HG02763 (cell line): ENCODE measurements at regions not wholly inside any gene's neighbourhood (a gene's known extent, or its start where the extent isn't known, plus 50 kb on each side); places are given as distances from the start of the nearest gene placed in this dataset.

ENCODE experiments used
- ATAC-seq: cut with Tn5 transposase; IDR thresholded peaks from one replicate; pipeline ENCODE4 v1.9.1; 2021; ENCODE audit warnings: mild to moderate bottlenecking, moderate library complexity; ENCODE audit not compliant: unreplicated experiment

DNA sequence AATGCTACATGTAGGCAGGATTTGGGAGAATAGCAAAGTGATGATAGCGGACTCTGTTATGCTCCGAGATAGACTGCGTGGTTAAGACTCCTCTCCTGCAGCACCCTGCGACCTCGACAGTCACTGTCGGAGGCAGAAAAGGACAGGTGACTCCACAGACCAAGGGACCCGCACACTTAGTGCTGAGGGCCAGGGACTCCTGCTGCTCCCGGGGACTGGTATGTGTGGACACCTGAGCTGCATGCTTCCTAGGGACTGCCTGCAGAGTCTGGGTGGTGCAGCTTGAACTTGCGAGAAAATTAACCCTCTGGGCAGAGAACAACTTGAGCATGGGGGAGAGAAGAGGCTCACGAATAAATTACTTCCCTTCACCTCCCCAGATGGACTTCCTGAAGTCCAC, 407.1 kb upstream of the PFKP start:
- ATAC-seq: no peak

DNA sequence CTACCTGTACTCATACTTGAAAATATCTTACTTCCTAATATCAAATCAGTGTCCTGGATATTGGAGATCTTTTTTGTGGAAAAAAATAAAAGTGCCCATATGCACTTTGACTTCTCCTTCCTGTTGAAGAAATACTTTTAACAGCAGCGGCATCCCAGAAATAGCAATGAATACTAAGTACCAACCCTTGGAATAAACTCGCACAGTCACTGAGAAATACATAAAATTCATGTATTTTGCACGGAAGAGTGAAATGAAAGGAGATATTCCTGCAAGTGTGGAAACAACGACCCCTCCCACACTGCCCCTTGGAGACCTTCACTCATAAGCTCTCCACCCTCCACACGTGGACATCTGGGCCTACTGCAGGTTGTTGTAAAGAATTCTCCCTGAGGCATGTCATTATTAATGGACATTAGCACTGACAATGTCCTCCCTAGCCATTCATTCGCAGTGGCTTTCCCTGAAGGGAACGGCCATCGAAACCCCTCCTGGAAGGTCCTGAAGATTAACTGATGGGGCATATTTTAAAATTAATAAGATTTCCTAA, 407.6 kb upstream of the PFKP start:
- no peak for ATAC-seq

DNA sequence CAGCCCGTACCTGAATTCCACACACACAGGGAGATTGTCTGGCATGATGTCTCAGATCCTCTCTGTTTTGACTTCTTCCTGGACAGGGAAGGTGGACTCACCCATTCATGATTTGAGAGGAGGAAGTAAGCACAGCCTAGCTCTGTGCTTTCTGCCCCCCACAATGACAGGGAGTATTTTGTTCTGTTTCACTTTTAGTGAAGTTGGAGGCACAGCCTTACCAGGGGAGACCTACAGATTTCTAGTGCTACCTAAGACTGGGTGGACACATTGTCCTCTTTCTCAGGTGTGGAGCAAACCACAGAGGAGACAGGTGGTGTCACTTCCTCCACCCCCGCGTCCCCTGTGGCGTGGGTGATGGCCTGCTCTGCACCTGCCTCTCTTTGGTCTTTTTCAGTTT, 408.6 kb upstream of the PFKP start:
- no peak for ATAC-seq

DNA sequence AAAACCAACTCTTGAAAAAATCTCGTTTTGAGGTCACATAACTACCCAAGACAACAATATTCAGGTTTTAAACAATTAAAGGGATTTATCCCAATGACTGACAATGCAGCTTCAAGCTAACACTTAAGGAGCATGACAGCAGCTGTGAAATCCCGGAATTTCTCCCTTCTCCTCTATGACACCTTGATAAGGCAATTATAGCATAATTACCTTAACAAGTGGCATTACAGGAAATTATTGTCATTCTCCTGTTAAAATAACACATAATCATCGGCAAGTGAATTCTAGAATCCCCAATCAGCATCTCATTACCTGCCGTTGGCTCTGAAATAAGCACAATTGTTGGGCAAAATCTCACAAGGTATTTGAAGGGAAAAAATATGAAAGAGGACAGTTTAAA, 417.0 kb upstream of the PFKP start:
- no peak for ATAC-seq

DNA sequence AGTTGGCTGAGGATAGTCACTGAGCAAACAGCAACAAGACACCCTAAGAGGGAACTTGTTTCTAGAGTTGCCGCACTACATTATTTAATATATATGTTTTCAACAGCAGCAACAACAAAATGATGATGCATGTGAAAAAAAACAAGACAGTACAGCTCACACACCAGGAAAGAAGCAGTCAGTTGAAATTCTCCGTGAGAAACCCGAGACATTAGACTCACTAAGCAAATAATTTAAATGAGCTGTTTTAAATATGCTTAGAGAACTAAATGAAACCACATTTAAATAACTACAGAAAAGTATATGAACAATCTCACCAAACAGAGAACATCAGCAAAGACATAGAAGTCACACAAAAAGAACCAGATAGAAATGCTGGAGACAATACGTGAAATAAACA, 426.3 kb upstream of the PFKP start:
- ATAC-seq: no peak

DNA sequence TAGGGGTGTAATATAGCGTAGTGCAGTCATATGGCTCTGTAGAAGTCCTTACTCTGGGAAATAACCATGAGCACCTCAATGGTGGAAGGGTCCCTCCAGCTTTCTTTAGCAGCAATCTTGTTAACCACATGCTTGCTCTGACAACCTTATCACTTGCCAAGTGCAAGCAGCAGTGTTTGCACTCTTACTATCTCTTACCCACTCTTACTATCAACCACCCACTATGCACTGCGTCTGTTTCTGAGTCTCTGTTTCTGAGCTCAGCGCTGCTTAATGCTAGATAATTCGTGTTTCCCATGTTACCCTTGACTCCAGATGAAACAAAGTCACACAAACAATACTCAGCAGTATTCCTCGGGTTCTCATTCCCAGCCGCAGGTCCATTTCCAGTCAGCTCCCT, 433.7 kb upstream of the PFKP start:
- ATAC-seq: no peak

DNA sequence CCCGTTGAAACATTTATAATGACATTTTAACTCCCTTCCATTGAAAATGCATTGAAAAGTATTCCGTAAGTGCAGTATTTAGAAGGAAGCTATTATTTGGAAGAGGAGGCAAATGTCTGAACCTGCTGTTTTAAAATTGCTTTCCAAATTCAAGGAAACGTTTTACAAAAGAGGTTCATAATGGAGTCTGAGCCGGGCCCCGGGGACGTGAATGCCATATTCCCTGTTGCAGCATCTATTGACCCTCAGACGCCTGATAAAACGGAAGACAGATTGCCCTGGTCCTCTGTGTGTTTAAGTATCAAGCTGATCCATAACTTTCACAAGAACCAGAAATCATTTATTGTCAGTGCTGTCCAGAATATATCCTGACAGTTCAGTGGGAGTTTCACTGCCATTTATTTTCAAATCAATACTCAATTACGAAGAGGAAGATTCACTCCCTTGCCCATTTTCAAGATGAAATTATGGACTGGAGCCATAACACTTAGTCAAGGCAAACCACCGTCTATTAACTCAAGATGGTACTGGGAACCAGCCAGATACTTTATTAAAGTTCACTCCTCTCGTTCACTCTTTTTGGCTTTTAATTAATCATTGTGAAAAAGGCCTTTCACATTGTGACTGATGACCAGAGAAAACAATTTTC, 435.7 kb upstream of the PFKP start:
- no peak for ATAC-seq

DNA sequence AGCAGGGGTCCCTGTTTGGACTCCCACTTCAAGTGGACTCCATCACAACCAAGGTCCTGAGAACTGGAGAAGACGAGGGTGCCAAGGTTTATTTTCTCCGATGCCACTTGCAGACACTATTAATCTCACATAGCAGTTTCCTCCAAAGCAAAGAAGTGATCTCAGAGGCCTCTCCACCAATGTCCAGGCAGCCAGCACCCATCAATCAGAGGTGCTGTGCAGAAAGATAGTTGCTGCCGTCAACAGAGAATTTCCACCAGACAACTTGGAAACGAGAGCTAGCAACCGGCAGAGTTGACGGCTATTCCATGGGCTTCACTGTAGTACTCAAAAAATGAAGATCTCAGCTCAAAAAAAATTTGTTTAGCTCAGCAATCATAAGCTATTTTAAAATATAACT, 438.6 kb upstream of the PFKP start:
- ATAC-seq: no peak

DNA sequence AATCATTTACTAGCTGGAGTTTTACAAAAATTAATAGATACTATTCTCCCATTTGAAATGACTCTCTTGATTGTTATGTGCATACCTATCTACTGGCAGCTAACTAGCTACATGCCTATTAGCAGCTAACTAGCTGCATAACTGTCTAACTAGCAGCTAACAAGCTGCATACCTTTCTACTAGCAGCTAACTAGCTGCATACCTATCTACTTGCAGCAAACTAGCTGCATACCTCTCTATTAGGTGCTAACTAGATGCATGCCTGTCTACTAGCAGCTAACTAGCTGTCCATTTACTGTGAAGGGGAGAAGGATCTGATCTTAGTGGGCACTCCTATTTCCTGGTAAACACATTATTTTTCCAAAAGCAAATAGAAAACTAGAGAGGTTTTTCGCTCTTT, 439.4 kb upstream of the PFKP start:
- no peak for ATAC-seq

DNA sequence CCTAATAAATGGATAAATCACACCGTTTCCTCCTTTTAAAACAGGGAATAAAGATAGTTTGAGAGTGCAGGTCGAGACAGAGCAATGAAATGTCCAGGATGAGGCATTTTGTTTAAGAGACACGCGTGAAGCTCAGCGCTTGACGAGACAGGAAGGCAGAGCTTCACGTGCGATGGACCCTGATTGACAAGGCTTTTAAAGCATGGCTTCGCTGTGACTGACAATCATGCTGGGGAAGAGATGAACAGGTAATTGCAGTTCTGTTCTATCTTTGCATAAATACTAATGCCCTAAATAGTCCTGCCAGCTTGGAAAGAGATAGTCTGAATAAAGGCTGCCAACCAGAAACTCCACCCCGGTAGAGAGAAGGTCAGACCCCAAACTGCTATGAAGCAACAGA, 442.3 kb upstream of the PFKP start:
- no peak for ATAC-seq

DNA sequence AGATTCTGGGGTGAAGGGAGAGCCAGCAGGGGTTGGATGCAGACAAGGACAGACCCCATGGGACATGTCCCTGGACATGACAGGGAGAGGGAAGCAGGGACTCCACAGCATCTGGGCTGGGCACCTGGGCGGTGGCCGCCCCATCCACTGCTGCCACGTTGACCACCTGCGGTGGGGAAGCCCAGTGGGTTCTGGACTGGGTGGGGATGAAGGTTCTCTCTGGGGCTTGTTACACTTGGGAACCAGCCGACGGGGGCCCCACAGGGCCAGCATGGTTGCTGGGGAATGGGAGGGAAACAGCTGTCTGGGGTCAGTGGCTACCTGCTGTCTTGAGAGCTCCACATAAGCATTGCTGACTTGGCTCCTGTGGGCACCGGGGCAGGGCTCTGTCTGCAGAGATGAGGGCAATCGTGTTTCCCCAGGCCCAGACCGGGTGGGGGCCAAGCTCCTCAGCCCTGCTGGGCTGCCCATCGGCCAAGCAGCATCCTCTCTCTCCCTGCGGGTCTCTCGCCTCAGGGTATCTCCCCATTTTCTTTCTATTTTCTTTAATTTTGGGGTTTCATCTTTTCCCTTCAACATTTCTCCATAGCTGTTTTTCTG, 443.6 kb upstream of the PFKP start:
- ATAC-seq: no peak

DNA sequence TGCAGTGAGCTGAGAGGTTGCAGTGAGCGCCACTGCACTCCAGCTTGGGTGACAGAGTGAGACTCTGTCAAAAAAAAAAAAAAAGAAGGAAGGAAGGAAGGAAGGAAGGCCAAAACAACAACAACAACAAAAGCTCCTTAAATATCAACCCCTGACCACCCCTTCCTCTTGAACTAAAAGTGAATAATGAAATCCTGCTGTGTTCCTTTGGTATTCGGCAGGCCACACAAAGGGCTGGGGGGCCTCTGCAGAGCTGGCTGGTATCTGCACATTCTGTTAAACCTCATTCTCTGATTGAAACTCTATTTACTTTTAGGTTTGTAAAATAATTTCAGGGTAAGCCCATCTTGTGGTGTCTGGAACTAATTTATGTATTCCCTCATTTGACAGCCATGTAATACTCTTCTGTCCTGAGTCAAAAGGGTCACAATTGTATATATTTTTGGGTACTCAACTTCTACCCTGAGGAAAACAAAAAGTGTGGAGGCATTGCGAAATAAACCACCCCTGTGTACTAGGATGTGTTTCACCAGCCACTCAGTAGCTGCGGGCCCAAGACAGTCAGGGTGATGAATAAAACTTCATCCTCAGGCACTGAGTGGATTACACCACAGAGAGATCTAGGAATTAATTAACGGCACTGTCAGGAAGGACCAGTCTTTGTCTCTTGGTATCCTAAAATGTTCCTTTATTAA, 446.4 kb upstream of the PFKP start:
- ATAC-seq: no peak

DNA sequence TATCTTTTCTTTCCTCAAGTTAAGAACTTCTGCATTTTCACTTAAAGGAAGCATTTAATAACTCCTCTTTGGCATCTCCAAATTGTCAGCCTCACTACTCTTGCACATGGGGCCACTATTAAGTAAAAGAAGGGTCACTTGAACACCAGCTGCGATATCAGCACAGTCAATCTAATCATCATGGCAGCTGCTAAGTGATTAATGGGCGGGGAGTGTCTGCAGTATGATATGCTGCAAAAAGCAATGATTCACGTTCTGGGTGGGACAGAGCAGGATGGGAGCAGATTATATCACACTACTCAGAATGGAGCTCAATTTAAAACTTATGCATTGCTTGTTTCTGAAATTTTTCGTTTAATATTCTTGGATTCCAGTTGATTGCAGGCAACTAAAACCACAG, 447.4 kb upstream of the PFKP start:
- no peak for ATAC-seq

DNA sequence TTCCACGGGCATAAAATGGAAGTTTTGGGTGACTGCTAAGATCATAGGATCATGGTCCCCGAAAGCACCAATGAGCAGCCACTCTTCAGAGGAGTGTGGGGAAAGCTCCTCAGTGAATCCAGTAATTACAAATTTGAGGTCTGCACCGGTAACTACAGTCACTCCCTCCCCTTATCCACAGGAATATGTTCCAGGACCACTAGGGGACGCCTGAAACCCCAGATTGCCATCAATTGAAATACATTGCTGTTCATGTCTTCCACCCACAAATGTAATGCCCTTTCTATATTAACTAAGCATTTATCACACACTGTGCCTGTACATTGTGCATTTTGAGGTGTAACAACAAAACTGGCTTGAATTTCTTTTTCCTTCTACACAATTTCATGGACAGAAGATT, 447.9 kb upstream of the PFKP start:
- no peak for ATAC-seq

DNA sequence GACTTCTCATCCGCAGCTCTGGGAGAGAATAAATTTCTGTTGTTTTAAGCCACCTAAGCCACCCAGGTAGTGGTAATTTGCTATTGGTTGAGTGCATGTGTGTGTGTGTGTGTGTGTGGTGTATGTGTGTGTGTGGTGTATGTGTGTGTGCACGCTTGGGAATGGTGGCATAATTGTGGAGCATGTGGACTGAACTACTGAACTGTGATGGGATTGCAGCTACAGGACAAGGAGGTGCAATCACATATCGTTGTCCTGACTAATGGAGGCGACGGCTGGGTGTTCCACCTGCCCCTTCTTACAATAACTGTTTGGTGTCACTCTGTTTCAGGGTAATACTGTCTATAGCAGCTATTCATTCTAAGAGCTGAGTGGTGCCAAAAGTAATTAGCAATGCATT, 448.7 kb upstream of the PFKP start:
- ATAC-seq: no peak

DNA sequence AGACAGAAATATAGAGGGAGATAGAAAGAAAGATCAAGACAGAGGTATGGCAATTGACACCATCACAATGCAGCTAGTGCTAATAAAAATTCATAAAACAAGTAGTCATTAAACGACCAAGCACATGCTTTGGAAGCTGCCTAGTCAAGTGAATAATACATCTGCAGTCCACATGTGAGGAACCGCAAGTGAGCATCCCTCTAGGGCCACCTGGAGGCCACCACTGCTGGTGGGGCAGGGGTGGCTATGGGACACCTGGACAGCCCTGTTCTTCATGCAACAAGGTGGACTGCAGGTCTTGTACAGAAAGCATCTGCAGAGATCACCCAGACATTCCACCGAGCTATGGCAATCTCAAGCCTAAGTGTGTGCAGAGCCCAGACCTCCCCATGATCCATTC, 451.1 kb upstream of the PFKP start:
- ATAC-seq: no peak

DNA sequence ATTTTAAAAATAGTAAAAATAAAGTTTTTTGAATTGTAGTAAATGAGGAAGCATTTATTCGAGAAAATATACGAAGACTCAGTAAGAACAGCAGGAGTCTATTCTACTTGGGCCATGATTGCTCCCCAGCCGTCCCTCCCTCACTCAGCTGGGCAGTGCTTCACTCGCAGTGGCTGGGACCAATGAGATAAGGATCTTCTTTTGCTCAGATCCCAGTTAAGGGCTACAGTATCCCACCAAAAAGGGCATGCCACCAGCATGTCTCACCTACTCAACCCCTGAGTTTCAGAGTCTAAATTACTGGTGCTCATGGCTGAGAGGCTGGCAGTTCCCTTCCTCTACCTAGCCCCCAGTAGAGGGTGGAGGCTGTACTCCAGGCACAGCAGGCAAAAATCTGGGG, 455.7 kb upstream of the PFKP start:
- ATAC-seq: no peak

DNA sequence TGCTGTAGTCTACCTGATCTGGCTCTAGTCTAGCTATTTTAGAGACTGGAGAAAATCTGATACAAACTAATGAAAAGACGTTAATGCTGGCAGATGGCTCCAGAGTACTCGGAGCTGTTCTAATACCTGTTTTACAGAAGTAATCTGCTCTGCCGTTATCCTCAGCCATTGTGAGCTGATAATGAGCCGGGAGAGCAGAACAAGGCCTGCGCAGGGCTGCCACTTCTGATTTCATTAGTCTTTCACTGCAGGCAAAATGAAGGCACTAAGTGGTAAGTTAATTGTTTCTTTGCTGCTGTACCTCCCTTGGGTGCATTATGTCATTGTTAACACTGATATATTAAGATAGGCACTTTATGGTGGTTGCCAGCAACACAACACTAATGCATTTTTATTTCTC, 456.4 kb upstream of the PFKP start:
- ATAC-seq: no peak

DNA sequence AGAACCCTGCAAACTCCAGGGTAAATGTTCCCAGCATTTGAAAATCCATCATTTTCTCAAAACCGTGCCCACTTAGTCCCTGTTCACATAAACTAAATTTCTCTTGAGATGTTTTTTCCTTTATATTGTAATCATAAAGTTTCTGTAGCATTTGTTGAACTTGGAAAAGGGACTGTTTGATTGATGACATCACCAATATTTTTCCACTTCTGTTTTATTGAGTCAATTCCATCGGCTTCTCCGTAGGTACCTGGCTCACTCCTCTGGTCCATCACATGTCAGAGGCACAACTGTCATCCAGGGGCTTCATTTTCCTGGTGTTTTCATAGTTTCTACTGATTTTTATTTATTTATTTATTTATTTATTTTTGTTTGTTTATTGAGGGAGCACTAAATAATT, 462.5 kb upstream of the PFKP start:
- no peak for ATAC-seq

DNA sequence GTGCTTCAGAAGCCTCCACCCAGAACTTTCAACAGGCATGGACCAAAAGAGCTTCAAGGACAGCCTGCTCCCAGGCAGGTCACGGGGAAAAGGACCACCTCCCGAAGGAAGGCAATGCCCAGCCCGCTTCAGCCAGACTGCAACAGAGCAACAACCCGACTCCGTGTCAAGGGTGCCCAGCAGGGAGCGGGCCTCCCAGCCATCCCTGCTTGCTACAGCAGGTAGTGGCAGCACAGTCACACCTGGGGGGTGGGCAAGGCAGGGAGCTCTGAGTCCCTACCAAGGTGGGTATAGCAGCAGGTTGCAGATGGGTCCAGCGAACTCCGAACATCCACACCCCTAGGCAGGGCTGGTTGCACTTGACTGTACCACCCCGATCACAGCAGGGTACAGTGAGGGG, 467.8 kb upstream of the PFKP start:
- no peak for ATAC-seq

DNA sequence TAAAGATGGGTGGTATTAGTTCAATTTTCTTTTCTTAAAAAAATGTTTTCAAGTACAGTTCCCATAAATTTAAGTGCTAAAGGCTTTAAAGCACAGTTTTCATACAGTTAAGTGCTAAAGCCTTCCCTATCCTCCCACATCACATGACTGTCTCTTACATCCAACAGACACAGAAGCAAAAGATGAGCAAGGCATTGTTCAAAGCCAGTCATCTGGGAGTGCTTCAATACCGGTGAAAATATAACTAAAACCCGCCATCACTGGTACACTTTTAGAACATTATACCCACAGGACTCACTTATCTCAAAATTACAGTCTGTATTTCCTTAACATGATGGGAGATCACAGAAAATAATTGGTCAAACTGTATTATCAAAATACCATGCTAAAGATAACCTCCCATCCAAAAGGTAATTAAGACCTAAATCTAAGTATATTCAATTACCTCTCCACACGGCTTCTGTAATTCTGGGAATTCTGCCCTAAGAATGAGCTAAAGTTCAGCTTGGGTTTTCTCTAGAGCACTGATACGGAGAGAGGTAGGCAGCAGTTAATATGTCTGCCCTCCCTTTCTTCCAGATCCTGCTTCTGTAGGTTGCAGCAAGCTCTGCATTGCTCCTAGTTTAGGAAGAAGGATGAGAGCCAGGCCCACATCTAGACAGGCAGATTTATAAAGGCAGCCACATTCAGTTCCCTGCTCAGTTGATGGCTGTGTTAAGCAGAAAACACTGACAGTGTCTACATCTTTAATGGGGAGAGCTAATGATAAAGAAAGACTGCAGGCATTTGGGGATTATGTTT, 474.8 kb upstream of the PFKP start:
- no peak for ATAC-seq

DNA sequence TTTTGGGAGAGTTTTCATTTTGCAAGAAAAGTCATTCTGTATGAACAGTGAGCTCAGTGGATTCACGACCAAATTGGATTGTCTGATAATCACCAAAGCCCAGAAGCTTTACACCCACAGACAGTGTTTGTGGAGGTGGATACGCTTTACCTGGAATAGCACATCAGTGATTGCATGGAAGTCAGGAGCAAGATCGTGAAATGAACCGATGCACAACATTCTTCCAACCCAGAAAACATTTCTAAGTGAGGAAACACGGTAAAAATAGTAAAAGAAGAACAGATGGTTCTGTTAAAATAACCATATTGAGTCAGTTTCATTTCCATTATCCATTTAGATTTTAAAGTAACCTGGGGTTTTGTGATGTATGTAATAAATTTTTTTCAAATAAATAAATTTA, 478.2 kb upstream of the PFKP start:
- ATAC-seq: no peak
